Skeletal muscle cell (primary cell): ENCODE measurements at regions not wholly inside any gene's neighbourhood (a gene's known extent, or its start where the extent isn't known, plus 50 kb on each side); places are given as distances from the start of the nearest gene placed in this dataset.

Source experiments
- DNase-seq: peaks from one replicate; pipeline ENCODE4 v3.0.0-alpha.2; 2010; ENCODE audit warnings: low read depth
- H3K4me3 ChIP-seq: 2 replicates; pipeline ENCODE4 v1.5.1; 2011; ENCODE audit warnings: low read depth, mild to moderate bottlenecking, control low read depth, low read length, moderate library complexity

GRCh38 chr4:38226170-38226569 is 266.0 kb downstream of the PTTG2 start:
- DNase-seq = no peak
- H3K4me3 ChIP-seq = no peak overlapping the region

GRCh38 chr4:38230121-38230801 is 270.1 kb downstream of the PTTG2 start:
- no peak for DNase-seq

GRCh38 chr4:38230821-38231563 is 270.8 kb downstream of the PTTG2 start:
- no peak for DNase-seq
- H3K4me3 ChIP-seq = no peak overlapping the region

More at GRCh38 chr4:38230121-38230801, 270.1 kb downstream of the PTTG2 start:
- no peak overlapping the region for H3K4me3 ChIP-seq

GRCh38 chr4:38231626-38232025 is 271.4 kb downstream of the PTTG2 start:
- DNase-seq = no peak
- H3K4me3 ChIP-seq = no peak overlapping the region

- DNase-seq = no peak
- no peak overlapping the region for H3K4me3 ChIP-seq
These were observed 272.5 kb downstream of the PTTG2 start for GRCh38 chr4:38232741-38233140.

- no peak for DNase-seq
These were observed 273.7 kb downstream of the PTTG2 start for GRCh38 chr4:38233727-38234480.

GRCh38 chr4:38235354-38235753 is 275.2 kb downstream of the PTTG2 start:
- no peak for DNase-seq
- H3K4me3 ChIP-seq = no peak overlapping the region

More at GRCh38 chr4:38233727-38234480, 273.7 kb downstream of the PTTG2 start:
- no peak overlapping the region for H3K4me3 ChIP-seq

GRCh38 chr4:38236003-38236402 is 275.8 kb downstream of the PTTG2 start:
- H3K4me3 ChIP-seq = no peak overlapping the region

GRCh38 chr4:38236503-38236902 is 276.3 kb downstream of the PTTG2 start:
- DNase-seq = no peak
- H3K4me3 ChIP-seq = no peak overlapping the region

More at GRCh38 chr4:38236003-38236402, 275.8 kb downstream of the PTTG2 start:
- DNase-seq = no peak

- peak; percentile 13 for DNase-seq
- H3K4me3 ChIP-seq = no peak overlapping the region
These were observed 276.9 kb downstream of the PTTG2 start for GRCh38 chr4:38237139-38237538.

- H3K4me3 ChIP-seq = no peak overlapping the region
- no peak for DNase-seq
These were observed 281.3 kb downstream of the PTTG2 start for GRCh38 chr4:38241541-38241940.

GRCh38 chr4:38242101-38242500 is 281.9 kb downstream of the PTTG2 start:
- DNase-seq = no peak
- H3K4me3 ChIP-seq = no peak overlapping the region

GRCh38 chr4:38242822-38243387 is 282.7 kb downstream of the PTTG2 start:
- DNase-seq = no peak

GRCh38 chr4:38243388-38244053 is 283.3 kb downstream of the PTTG2 start:
- no peak for DNase-seq
- H3K4me3 ChIP-seq = no peak overlapping the region

More at GRCh38 chr4:38242822-38243387, 282.7 kb downstream of the PTTG2 start:
- H3K4me3 ChIP-seq = no peak overlapping the region

GRCh38 chr4:38254825-38255224 is 294.6 kb downstream of the PTTG2 start:
- H3K4me3 ChIP-seq = no peak overlapping the region
- DNase-seq = no peak

- no peak for DNase-seq
- no peak overlapping the region for H3K4me3 ChIP-seq
These were observed 295.4 kb downstream of the PTTG2 start for GRCh38 chr4:38255572-38255971.

GRCh38 chr4:38266616-38267015 is 306.4 kb downstream of the PTTG2 start:
- H3K4me3 ChIP-seq = no peak overlapping the region
- no peak for DNase-seq

- no peak for DNase-seq
- H3K4me3 ChIP-seq = no peak overlapping the region
These were observed 308.1 kb downstream of the PTTG2 start for GRCh38 chr4:38268108-38268820.

GRCh38 chr4:38268837-38269236 is 308.6 kb downstream of the PTTG2 start:
- DNase-seq = no peak
- H3K4me3 ChIP-seq = no peak overlapping the region
